Activated CD4-positive, CD25-positive, alpha-beta regulatory T cell (primary cell): ENCODE measurements at regions not wholly inside any gene's neighbourhood (a gene's known extent, or its start where the extent isn't known, plus 50 kb on each side); places are given as distances from the start of the nearest gene placed in this dataset.

ENCODE experiments used
- DNase-seq, 4 experiments: peaks; one replicate each; lab custom pipeline; 2025; lab: John Stamatoyannopoulos, UW

DNA sequence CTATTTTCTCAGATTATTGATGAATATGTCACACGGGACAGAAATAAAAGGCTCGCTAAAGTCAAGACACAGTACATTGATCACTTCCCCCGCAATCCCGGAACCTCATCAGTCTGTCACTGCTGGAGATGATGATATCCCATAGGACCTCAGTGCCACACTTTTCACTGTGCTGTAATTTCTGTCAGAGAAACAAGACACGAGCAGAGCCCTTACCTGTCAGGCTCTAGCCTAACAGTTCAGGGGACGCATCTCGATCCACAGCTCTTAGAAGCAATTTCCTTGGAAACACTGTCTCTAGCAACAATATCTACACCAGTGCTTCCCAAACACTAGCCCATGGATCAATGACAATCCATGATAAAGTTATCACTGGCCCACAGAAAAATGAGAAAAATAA is 140.0 kb downstream of the GRIN2B start:
- no peak for DNase-seq

DNA sequence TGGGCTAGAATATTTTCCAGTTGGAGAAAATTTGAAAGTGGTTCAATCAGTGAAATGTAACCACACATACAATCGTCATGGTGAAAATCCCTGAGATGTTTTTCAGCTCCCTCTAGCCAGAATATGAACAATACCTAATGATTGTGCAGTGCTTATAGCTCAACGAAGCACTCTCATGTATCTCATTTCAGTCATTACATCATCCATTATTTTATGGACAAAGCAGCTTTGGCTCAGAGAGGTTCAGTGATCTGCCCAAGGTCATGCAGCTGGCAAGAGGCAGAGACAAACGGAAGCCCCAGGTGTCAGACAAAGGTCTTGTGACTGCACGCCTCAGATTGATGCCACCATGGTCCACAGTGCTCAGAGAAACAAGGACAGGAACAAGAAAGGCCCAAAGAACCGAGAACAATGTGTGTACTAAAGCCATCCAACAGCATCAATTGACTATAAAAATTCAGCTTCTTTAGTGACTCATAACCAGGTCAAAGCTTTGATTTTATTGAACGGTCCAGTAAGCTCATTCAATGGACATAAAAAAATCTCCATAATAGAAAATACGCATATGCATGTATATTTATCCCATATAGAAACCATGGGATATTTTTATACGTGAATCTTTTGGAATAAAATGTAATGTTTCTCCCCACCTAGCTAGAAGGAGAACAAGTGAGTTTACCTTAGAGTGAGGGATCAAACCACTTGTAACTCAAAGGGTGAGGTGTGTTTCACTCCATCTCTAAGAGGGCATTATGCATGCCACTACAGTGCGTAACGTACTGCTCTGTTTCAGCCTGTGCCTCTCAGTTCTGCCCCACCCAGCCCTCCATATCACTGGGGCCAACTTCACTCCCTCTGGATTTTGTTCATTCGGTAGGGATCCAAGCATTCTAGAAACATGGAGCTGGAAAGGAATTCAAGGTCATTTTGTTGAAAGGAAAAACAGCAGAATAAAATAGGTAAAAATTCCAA is 141.8 kb downstream of the GRIN2B start:
- DNase-seq: no peak

DNA sequence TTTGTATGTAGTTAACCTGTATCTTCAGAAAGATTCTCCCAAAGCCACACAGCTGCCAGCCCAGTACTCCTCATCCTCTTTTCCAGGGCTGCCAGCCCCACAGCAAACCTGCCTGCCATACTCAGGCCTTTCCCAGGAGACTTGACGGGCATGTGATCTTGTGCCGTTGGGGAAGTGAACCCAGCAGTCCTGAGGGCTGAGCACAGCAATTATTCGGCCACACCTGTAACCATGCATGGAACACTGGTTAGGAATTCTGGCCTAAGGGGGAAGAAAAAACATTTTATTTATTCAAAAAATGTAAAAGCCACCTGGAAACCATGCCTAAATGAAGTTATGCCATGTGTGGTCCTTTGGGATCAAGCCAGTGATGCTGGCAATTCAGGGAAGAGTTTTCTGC is 145.3 kb downstream of the GRIN2B start:
- DNase-seq: no peak

DNA sequence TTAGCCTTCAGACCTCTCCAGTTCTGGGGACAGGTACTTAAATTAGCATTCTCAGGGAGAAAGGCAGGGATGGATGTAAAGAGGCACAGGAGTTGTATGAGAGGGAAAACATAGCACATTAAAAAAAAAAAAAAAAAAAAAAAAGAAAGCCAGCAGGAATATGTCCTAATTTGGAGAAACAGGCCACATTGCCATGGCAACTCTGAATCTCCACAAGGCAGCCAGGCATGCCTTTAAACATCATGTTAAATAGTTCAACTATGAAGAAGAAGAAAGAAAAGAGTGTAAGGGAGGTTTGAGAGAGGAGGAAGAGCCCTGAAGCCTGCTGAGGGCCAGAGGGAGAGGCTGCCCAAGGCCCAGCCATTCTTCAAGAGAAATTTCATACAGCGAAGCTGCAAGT is 145.8 kb downstream of the GRIN2B start:
- DNase-seq: no peak

DNA sequence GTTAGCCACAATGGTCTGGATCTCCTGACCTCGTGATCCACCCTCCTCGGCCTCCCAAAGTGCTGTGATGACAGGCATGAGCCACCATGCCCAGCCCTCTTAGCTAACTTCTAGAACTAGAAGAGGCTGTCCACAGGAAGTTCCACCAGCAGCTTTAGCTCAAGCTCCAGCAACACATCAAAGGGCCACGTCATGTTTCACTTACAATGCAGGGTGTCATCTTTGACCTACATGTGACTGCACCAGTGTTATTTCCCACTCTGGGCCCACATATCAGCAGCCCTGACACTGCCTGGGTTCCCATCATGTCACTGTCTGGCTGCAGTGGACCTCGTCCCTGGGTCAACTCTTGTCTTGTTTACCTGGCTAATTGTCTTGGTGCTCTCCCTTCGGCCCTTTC is 147.2 kb downstream of the GRIN2B start:
- DNase-seq: no peak

DNA sequence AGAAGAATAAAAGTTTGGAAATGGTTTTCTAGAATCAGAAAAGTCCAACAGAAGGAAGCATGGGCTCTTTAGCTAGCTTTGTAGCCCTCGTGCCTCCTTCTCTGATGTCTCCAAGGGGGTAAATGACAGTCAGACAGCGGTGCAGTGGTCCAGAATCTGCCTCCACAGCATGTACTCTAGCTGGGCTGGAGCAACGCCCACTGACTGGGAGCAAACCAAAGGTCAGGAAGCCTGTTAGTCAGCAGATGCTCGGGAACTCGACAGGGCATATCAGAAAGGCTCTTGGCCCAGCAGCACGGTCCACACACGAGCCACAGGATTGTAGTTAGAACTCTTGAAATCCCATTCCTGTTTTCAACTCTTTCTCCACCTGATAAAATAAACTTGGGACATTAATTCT is 164.3 kb downstream of the GRIN2B start:
- DNase-seq: no peak

DNA sequence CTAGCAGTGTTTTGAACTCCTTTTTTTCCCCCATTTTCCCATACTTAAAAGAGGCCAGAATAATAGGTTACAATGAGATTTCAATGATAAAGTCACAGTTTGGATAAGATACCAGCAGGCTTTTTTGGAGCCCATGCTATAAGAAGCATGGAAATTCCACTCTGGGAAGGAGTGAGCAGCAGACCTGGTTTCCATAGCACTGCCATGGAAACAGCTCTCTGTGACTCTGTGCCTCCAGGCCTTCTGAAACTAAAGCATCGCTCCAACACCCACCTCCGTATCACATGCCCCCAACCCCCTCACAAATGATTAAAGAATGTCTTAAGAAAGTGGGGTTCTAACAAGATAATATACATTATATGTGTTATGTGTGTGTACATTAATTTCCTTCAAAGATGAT is 165.0 kb downstream of the GRIN2B start:
- no peak for DNase-seq

DNA sequence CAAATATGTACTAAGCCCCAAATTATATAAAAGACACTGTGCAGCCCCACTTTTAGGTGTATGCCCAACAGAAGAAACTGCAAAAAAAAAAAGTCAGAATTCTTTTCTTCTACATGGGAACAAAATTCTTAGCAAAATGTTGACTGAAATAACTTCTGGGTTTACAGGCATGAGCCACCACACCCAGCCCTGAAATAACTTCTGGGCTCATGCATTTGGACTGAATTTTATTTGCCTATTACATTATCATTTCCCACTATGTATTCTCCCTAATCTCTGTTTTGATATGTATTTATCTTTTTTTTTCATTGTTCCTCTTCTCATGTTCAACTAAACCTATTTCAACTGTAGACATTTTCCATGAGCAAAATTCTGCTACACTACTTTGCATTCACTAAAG is 169.2 kb downstream of the GRIN2B start:
- no peak for DNase-seq

DNA sequence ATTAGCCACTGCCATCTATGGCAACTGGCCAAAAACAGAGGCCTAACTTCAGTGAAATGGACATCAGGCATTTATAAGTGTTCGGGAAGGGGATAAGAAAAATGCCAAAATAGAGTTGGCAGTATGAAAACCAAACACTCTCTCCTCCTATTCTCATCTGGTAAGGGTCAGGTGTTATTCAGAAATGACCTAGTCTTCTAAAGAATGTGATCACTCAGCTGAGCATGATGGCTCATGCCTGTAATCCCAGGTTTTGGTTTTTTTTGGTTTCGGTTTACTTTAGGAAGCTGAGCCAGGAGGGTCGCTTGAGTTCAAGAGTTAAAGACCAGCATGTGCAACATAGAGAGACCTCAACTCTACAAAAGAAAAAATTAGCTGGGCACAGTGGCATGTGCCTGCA is 170.3 kb downstream of the GRIN2B start:
- no peak for DNase-seq

DNA sequence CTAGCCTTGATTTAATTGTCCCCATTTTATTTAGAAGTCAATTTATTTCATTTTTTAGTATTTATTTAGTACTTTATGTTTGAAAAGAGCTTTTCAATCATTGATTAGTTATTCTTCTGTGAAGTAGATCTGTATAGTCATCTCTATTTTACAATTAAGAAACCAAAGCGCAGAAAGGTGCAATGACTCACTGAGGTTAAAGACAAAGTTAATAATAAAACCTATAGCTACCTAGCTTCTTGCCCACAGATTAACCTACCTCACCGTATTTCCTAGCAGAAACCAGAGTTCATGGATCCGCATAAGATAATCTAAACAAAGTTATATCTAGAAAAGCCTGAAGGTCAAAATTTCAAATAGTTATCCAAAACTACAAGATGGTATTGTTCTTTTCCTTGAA is 176.4 kb downstream of the GRIN2B start:
- no peak for DNase-seq

DNA sequence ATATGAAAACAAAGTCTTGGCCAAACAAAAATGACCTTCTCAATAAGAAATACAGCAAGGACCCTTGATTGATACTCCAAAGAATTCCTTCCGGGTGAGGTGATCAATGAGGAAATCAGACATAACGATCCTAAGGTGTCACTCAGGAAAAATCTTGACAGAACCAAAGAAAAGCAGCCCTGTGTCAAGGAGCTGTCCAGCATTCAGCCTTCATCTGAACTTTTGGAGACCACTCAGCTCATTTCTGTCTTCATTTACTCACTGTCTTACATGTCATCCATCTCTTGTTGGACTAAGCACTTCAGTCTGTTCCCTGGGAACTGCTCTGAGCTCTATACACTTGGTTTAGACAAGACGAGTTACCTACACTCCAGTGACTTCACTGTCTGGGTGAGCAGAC is 179.9 kb downstream of the GRIN2B start:
- no peak for DNase-seq

DNA sequence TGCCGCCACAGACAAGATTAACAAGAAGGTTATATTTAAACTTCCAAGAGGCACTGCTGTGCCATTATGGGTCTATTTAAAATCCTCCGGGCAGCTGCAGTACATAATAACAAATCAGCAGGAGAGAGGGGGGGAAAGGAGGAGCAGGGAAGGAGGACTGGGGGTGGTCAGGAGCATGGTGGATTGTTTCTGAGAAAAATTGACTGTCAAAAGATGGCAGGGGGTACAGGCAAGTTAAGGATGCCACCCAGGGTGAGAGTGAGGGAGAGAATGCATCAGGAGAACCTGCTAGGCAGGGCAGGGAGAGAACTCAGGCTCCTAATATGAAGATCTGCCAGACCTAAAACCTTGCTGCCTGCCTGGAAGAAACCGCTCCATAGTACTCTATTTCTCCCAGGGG is 181.8 kb downstream of the GRIN2B start:
- no peak for DNase-seq

DNA sequence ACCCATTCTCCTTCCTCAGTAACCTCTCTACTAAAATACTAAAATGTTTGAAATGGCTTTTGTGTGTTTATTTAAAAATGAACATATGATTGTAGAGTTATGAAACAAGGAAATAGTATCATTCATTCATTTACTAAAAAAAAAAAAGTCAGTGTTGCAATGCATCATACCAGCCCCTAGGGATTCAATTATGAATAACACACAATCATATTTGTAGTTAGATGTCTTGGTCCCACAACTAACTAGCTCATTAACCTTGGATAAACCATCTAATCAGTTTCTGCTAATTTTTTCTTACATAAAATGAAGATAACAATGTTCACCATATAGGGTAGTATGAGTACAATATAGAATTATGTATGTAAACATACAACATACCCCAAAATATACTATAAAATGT is 183.2 kb downstream of the GRIN2B start:
- no peak for DNase-seq

DNA sequence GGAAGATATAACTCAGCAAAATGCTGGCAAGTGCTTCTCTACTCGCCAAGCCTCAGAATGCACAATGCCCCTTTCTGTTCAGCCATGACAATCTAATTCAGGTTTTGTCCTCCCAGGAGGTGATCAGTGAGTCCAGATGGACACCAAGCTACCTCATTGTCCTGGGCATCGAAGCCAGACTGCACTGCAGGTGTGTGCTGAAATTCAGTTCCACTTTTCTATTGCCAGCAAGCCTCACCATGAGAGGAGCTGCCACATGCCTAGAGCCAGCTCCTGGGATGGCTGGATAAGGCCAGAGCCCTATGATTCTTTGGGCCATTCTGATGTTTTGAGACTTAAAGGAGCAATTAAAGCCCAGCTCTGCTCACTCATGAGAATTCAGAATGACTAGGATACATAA is 186.7 kb downstream of the GRIN2B start:
- no peak for DNase-seq

DNA sequence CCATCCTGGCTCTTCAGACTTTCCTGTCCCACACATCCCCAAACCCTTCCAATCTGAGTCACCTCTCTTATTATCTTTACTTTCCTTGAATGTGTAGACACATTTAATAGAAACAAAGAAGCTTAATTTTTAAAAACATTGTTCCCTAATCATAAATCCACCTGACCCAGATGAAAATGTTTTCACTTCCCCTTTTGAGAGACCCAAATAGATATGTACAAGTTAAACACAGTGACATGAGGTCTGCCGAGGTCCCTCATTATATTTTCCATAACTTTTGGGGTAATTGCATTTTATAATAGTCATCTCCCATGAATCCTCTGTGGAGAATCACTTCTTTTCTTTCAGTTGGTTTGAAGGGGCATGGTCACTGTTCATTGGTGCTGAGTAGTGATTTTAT is 191.1 kb downstream of the GRIN2B start:
- no peak for DNase-seq

DNA sequence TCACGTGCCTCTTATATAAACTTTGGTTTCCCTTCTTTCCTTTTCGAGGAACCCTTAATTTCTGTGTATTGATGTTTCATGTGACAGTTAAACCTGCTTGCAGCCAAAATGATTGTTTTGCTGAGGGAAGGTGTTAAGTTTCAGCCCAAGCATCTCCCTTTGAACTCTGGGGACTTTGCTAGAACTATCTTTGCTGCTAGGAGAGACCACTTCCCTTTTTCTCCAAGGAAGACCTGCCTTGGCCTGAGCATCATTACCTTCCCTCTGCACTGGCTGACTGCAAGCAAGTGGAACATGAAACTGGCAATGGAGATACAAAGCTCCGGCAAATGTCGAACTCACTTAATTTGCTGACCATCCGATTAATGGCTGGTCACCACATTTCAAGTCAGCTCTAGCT is 192.8 kb downstream of the GRIN2B start:
- no peak for DNase-seq

DNA sequence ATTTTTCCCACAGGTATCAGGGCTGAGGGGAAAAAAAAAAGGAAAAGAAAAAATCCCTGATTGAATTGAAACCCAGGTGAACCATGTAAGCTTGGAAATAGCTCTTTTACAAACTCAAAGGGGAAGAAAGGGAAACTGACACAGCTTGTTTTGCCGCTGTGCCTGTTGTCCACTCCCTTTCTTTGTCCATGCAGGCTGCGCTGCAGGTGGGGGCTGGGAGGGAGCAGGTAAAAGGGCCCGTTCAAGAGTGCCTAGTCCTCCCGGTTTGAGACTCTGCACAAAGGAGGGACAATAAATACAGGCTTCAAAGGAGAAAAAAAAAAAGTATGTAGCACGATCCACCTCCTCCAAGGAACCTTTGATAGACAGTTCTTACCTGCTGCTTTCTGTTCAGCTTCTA is 194.8 kb downstream of the GRIN2B start:
- no peak for DNase-seq

DNA sequence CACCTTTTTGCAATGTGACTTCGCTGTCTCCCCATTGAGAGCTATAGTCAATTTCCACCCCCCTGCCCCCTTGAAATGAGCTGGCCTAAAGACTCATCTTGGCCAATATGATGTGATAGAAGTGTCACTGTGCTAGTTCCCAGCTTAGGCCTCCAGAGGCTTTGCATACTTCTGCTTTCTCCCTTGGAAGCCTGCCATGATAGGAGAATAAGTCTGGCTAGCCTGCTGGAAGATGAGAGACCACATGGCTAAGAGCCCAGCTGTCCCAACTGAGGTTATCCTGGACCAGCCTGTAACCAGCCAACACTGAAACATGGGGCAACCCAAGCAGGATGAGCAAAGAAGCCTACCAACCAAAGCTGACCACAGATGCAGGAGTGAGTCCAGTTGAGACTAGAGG is 196.9 kb downstream of the GRIN2B start:
- DNase-seq: no peak

DNA sequence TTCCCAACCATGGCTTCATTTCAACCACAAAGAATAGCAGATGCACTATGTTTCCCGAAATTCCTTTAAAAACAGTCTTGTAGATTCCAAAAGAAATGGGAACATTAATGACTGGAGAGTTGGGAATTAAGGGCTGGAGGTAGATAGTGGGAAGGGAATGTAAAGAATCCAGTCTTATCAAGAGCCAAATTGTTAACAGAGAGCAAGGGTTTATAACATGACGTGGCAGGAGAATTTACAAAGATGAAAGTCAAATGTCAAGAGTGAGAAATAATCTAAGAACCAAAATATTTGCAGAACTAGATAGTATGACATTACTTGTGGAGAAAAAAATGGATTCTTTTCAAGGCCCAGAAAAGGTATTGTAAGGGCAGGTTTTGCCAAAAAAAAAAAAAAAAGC is 200.9 kb downstream of the GRIN2B start:
- no peak for DNase-seq

DNA sequence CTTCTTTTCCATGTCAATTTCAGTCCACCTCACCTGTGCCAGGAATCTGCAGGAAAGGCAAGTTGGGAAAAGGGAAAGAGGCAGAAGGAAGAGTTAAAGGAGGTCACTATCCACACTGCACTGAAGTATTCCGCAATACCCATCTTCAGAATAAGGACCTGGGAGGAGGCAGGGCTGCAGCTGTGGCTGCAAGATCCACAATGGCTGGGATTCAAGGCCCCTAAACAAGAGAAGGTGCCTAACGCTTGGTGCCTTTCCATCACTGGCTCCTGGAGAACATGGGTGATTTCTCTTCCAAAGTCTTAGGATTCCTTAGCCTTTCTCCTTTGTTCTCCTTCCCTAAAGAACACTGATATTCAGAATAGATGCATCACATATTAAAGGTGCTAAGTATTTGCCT is 204.0 kb downstream of the GRIN2B start:
- no peak for DNase-seq

DNA sequence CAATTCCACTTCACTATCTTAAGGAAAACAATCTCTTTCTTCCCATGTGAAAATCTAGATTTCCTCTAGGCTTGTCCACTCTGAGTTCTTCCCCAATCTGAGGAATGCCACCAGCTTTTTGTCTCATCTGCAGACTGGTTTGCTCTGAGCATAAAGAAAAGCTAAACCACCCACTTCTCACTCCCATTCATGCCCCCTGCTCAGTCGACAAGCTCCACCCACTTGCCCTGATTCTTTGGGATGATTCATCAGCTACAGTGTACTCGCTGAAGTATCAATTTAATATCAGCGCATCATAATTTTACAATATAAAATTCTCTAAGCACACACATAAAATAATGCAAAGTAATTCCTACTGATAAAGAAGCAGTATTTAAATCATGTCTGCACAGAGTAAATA is 209.1 kb downstream of the GRIN2B start:
- DNase-seq: no peak

DNA sequence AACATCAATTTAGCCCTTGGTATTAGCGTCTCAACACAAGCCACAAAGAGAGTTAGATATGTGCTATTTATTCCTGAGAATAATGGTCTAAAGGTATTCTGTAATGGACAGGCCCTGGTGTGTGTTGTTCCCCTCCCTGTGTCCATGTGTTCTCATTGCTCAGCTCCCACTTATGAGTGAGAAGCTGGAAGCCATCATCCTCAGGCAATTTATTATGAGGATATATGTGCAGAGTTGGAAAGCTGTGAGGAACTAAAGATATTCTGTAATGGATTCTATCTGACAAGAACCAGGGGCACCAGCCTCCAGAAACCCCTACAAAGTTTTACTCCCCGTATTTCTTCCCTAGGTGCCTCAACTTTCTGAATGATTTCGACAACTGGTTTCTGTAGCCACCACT is 210.8 kb downstream of the GRIN2B start:
- DNase-seq: no peak

DNA sequence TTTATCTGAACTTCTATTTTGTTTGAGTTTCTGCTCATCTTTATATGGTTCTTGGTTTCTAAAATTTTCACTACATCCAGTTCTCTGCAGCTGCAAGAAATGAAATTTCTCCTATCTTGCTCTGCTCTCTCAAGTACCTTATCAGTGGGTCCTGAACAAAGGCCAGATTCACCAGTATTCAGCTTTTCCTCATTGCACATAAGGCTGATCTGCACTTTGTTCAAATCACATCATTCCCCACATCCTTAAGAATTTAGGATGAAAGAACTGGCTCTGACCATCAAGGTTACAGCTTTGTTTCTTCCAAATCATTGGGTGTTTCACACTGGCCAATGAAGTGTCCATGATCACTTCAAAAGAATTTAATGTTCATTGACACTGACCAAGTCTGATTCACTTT is 211.4 kb downstream of the GRIN2B start:
- DNase-seq: no peak

DNA sequence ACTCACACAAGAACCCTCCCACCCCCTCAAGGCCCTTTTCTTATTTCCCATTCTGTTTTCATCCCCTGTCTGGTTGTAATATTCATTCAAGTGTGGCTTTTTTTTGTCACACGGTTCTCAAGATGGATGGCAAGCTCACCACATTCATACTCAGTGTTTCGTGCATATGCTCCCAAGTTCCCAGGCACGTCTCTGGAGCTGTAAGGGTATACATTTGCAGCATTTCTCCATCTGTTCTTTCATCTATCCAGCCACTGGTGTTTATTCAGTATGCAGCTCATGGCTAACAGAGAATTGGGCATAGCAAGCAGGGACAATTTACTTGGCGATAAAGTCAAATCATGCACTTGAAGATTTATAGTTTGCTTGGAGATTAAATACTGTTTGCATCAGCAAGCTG is 212.1 kb downstream of the GRIN2B start:
- DNase-seq: no peak
